Myocyte (in vitro differentiated cells): ENCODE measurements at regions not wholly inside any gene's neighbourhood (a gene's known extent, or its start where the extent isn't known, plus 50 kb on each side); places are given as distances from the start of the nearest gene placed in this dataset.
"Not testable (repeated sequence)": the region's sequence is repeated elsewhere in the genome, so short reads cannot be mapped to it uniquely, and the experiment has no call there.

Source experiments
- DNase-seq: peaks from one replicate; pipeline ENCODE4 v3.0.0-alpha.2; 2012; ENCODE audit warnings: low read depth

DNA sequence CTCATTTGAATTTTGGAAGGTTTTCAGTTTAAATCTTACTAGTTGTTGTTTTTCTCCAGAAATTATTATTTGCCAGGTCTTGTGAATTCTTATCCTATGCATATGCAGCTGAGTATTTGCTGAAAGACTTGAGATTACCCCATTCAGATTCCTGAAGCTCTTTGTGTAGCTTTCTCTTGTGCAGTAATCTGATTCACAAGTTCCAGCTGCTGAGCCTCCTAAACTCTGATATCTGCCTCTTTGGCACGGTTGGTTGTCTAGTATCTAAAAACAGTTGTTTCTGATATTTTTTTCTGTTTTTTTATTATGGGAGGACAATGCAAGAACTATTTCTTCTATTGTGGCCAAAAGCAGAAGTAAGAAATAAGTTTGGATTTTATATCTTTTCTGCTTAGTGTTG is 863.9 kb upstream of the MANEA start:
- no peak for DNase-seq

- no peak for DNase-seq
These were observed 878.6 kb upstream of the MANEA start for GRCh38 chr6:94698773-94699172.

GRCh38 chr6:94687255-94687654 is 890.1 kb upstream of the MANEA start:
- not testable (repeated sequence) for DNase-seq

DNA sequence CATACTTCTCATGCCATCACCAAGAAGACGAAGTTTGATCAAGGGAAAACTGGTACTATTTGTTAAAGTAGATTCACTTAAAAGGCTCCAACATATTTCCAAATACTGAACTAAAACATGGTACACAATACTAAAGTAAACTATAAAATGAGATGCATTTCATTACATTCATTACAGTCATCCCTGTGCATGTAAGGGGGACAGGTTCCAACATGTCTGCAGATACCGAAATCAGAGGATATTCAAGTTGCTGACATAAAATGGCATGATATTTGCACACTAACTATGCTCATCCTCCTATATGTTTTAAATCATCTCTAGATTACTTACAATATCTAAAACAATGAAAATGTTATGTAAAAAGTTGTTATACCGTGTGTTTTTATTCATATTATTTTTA is 893.9 kb upstream of the MANEA start:
- no peak for DNase-seq

- no peak for DNase-seq
These were observed 896.6 kb upstream of the MANEA start for GRCh38 chr6:94680669-94681212.

DNA sequence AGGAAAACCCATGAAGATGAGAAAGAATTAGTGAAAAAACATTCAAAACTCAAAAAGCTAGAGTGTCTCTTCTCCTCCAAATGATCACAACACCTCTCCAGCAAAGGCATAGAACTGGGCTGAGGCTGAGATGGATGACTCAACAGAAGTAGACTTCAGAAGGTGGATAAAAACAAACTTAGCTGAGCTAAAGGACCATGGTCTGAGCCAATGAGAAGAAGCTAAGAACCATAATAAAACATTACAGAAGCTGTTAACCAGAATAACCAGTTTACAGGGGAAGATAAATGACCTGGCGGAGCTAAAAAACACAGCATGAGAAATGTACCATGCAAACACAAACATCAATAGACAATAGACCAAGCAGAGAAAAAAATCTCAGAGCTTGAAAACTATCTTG is 904.1 kb upstream of the MANEA start:
- no peak for DNase-seq

DNA sequence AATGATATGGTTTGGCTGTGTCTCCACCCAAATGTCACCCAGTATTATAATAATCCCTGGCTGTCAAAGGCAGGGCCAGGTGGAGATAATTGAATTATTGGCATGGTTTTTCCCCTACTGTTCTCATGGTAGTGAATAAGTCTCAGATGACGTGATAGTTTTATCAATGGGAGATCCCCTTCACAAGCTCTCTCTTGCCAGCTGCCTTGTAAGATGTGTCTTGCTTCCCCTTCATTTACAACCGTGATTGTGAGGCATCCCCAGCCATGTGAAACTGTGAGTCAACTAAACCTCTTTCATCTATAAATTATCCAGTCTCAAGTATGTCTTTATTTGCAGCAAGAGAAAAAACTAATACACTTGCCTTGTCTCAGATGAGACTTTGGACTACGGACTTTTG is 907.3 kb upstream of the MANEA start:
- no peak for DNase-seq

DNA sequence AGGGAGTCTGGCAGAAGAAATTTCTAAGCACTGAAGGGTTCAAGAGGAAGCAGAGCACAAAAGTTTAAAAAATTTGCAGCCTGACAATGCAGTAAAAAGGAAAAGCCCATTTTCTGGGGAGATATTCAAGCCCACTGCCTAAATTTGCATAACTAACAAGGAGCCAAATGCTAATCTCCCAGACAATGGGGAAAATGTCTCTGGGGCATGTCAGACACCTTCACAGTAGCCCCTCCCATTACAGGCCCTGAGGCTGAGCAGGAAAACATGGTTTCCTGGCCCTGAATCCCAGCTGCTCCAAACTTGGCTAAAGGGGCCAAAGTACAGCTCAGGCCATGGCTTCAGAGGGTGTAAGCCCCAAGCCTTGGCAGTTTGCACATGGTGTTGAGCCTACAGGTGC is 908.5 kb upstream of the MANEA start:
- DNase-seq = no peak

DNA sequence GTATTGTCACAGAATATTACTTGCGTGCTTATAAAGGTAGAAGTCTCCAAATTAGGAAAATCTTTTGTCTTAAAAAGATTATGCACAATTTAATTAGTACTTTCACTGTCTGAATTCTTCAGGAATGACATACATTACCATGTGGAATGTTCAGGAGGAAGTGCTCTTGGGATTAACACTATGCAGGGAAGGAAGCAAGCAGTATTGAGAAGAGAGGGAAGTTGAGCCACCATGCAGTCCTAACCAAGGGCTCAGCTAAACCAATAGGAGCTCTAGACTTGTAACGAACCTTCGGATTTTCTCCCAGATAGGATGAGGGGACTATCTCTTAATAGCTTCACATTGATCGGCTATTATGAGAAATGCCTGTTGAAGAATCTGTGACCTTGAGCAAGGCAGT is 918.4 kb upstream of the MANEA start:
- DNase-seq = no peak

- DNase-seq = no peak
These were observed 926.1 kb upstream of the MANEA start for GRCh38 chr6:94651239-94651638.

DNA sequence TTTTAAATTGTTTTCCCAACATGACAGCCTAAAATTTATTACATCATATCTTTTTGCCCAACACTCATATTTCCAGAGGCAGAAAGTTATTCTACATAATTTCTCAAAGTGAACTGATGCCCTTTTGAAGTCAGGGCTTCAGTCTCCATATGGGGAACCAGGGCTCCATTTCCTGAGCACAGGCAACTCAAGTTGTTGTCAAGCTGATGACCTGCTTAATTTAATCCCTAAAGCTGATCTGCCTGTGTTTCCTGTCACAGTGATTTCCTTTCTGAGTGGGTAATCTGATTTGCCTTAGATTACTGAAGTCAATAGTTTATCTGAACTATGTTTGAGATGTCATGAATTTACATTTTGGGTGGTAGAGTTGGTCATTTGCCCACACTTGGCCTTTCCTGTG is 932.1 kb upstream of the MANEA start:
- DNase-seq = no peak

GRCh38 chr6:94639564-94639963 is 937.8 kb upstream of the MANEA start:
- no peak for DNase-seq

- DNase-seq = no peak
These were observed 940.5 kb upstream of the MANEA start for GRCh38 chr6:94636780-94637385.

DNA sequence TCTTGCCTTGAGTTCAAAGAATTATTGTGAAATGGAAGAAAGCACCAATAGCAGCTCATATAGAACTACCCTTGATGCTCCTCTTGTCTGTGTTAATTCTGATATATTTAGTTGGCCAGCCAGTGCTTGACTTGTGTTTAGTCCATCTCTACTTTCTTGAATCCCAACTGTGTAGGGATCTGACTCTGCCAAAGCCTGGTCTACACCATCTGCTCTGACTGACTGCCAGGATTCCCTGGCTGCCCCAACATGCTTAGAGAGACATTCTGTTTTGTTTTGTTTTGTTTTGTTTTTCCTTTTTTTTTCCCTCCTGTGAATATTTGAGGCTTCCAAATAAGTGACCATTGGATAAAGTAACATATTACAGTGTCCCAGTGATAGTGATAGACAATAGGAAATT is 953.7 kb upstream of the MANEA start:
- DNase-seq = no peak

GRCh38 chr6:94622783-94623182 is 954.6 kb upstream of the MANEA start:
- no peak for DNase-seq

- no peak for DNase-seq
These were observed 976.7 kb upstream of the MANEA start for GRCh38 chr6:94600636-94601035.

- no peak for DNase-seq
These were observed 979.8 kb upstream of the MANEA start for GRCh38 chr6:94597487-94597886.

DNA sequence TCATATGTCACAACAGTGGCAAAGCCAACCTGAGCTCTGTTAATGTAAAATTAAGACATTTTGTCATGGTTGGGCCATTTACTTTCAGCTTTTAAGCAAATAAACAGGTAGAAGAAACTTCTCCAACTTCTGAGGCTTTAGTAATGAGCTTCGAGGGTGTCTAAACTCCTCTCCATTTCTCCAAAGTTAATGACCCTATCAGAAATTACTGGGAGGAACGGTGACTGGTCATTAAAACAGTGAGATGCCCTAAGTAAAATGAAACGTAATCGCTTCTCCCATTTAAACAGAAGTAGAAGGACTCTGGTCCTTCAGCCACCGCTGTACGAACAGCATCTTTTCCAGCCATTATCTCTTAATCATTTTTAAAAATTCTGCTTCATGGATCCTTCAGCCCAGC is 986.9 kb upstream of the MANEA start:
- no peak for DNase-seq

- no peak for DNase-seq
These were observed 989.0 kb upstream of the MANEA start for GRCh38 chr6:94588301-94588700.

- no peak for DNase-seq
These were observed 993.1 kb upstream of the MANEA start for GRCh38 chr6:94584211-94584610.

DNA sequence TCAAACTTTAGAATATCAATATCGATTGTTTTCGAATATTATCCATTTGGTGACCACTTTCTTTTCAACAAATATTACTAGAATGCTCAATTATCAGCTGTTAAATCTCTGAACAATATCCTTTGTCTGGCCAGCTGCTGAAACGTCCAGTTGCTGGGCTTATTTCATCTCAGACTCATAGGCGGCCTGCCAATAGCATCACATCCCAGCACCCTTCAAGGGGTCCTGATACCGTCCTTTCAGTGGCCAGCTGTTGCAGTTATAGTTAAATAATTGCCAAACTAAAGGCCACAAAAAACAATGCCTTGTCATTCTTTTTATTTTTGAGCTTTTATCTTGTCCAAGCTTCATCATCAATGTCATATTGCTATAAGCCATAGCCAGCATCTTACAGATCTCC is 1006.8 kb upstream of the MANEA start:
- no peak for DNase-seq

DNA sequence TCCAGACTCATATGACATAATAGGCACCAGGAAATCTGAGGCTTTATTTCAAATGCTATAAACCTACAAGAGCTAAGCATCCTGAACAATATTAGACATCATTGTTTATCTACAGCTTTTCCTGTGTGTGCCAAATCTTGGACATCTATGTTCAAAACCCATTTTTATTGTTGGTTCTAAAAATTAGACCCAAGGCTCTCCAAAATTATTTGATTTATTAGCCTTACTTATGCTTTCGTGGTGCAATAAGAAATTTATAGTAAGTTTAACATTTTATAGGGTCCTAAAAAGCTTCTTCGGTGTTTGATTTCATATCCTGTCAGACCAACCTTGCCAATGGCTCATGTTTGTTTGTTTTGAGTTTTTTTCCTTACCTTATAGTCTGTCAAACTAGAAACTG is 1014.5 kb upstream of the MANEA start:
- DNase-seq = no peak

DNA sequence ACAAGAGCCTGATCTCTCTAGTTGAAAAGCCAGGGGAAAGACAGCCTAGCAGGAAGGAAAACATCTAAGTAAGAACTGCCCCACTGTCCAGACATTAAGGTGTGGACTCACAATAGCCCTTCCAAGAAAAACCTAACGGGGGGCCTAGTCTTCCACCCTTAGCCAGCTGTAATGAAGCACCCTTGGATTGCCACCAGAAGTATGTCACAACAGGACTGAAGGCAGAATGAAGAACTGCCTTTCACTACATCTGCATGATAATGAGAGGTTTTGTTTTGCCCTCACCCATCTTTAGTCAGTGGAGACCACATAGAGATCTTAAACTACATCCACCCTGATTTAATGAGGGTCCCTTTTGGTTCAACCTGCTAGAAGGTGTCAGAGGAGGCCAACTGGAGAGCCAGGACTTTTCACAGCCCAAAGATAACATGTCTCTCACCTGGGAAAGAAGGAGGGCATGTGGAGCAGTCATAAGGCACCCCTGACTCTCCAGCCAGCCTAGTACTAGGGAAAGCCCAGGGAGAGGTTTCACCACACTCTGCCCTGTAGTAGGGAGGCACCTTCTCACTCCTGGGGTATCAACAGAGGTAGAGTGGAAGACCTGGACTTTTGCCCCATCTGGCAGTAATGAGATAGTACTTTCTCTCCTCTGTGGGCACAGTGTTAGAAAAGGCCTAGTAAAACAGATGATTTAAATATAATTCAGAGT is 1017.4 kb upstream of the MANEA start:
- no peak for DNase-seq
